ENCODE measurements at regions not wholly inside any gene's neighbourhood (a gene's known extent, or its start where the extent isn't known, plus 50 kb on each side); places are given as distances from the start of the nearest gene placed in this dataset.
"Not testable (repeated sequence)": the region's sequence is repeated elsewhere in the genome, so short reads cannot be mapped to it uniquely, and the experiment has no call there.

DNA sequence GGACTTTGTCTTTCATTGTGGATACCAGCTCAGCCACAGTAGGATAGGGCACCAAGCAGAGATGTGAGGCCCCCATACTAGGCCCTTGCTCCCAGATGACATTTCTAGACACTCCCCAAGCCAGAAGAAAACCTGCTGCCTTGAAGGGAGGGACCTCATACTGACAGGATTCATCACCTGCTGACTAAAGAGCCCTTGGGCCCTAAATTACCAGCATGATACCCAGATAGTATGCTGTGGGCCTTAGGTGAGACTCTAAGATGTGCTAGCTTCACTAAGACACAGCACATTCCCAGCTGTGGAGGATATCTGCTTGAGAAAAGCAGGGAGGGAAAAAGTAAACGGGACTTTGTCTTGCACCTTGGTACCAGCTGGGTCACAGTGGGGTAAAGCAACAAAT lies 324.0 kb downstream of the TBL1XR1 start:
- no peak for TF ChIP-seq POLR2A (IDR thresholded peaks at IDR 0.05; ENCODE audit: low read depth, low read length)
- no peak for DNase-seq (ENCODE audit: insufficient read length, low spot score)
- FAIRE-seq: no peak

DNA sequence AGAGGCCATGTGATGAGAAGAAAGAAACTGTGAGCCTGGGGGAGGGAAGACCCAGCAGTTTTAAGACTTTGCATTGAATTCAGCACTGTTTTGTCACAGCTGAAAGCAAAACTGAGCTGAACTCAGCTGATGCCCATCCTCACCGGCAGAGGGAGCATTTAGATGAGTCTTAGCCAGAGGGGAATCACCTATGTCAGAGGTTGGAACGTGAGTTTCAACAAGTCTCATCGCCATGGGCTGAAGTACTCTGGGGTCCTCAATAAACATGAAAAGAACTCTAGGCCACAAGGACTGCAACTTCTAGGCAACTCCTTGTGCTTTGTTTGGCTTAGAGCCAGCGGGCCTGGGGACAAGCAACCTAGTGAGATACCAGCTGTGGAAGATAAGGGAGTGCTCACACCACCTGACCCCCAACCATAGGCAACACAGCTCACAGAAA lies 324.5 kb downstream of the TBL1XR1 start:
- DNase-seq (ENCODE audit: insufficient read length, low spot score) (no peak), FAIRE-seq (peak; percentile 62)
- no peak for TF ChIP-seq POLR2A (IDR thresholded peaks at IDR 0.05; ENCODE audit: low read depth, low read length)

DNA sequence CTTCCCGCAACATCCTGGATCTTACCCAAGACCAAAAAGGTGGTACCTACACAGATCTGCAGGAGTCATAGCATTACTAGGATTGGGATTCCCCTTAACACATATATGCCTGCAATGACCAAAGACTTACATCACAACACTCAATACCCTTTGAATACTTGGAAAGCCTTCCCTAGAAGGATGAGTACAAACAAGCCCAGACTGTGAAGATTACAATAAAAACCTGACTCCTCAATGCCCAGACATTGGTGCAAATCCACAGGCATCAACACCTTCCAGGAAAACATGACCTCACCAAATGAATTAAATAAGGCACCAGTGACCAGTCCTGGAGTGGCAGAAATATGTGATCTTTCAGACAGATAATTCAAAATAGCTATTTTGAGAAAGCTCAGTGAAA lies 326.8 kb downstream of the TBL1XR1 start:
- FAIRE-seq (no peak), DNase-seq (ENCODE audit: insufficient read length, low spot score) (no peak)
- TF ChIP-seq POLR2A (IDR thresholded peaks at IDR 0.05; ENCODE audit: low read depth, low read length): no peak

DNA sequence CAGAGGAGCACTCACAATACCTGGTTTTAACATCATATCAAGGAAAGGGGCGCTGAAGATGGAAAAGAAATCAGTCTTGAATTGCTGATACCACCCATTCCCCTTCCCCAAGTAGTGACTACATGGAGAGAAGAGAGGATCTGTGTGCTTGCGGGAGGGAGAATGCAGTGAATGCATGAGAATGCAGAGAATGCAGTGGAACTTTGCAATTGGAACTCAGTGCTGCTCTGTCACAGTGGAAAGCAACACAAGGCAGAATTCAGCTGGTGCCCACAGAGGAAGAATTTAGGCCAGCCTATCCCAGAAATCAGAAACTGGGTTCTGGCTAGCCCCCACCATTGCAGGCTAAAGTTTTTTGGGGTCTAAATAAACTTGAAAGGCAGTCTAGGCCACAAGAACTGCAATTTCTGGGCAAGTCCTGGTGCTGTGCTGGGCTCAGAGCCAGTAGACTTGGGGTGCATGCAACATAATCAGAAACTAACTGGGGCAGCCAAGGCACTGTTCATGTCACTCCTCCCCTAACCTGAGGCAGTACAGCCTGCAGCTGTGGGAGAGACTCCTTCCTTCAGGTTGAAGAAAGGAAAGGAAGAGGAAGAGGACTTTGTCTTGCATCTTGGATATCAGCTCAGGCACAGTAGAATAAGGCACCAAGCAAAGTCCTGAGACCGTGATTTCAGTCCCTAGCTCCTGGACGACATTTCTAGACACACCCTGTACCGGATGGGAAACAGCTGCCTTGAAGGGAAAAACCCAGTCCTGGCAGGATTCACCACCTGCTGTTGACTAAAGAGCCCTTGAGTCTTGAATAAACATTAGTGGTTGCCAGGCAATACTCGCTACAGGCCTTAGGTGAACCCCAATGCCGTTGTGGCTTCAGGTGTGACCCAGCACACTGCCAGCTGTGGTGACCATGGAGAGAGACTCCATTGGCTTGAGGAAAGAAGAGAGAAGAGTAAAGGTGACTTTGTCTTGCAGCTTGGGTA lies 329.3 kb downstream of the TBL1XR1 start:
- FAIRE-seq: no peak
- DNase-seq (ENCODE audit: insufficient read length, low spot score): no peak
- no peak for TF ChIP-seq POLR2A (IDR thresholded peaks at IDR 0.05; ENCODE audit: low read depth, low read length)

DNA sequence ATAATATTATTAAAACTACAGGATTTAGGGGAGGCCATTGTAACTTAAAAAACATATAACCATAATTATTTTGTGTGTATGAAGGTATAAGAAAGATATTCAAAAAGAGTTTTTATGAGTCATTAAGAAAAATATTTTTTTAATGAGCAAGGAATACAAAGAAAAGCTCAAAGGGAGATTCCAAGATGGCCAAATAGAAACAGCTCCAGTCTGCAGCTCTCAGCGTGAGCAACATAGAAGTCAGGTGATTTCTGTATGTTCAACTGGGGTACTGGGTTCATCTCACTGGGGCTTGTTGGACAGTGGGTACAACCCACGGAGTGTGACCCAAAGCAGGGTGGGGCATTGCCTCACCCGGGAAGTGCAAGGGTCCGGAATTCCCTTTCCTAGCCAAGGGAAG lies 336.1 kb downstream of the TBL1XR1 start:
- DNase-seq (ENCODE audit: insufficient read length, low spot score): no peak
- TF ChIP-seq POLR2A (IDR thresholded peaks at IDR 0.05; ENCODE audit: low read depth, low read length): no peak
- FAIRE-seq: no peak

DNA sequence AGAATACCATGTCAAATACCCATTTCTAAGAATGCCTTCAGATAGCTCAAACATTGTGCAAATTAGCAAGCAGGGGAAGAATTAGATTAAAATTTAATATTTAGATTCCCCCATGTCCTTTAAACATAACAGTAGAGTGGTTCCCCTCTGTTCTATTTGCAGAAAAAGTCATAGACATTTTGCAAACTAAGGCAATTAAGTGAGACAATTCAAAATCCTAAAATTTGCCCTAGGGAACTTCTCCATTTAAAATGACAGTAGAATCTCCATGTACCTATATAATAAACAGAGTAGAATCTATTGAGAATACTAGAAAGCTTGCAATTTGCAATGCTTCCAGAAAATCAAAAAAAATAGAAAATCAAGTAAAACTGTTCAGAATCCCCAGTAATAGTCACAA lies 340.6 kb downstream of the TBL1XR1 start:
- DNase-seq (ENCODE audit: insufficient read length, low spot score) (no peak), FAIRE-seq (no peak)
- TF ChIP-seq POLR2A (IDR thresholded peaks at IDR 0.05; ENCODE audit: low read depth, low read length): no peak

DNA sequence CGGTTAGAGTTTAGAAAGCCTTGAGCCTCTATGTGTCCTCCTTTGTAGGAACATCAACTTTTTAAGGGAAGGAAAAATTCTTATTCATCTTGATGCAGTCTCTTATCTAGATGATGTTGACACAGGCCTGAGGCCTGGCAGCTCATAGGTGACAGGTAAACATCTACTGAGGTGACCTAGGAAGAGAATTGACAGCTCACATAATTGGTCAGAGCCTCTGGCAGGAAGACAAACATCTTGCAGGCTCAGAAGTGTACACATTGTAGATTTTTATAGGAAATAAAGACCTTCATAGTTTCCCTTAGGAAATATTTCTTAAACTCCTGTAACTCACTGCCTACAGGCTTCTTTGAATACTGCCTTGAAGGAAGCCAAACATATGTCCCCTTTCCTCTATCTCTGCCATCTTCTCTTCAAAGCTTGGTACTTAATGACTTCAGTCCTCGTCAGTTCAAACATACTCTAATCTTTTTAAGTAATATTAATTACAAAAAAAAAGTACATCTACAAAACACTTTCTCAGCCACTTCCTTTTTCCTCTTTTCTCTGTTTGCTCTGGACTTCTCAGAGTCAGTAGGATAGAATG lies 341.3 kb downstream of the TBL1XR1 start:
- FAIRE-seq: no peak
- TF ChIP-seq POLR2A (IDR thresholded peaks at IDR 0.05; ENCODE audit: low read depth, low read length): no peak
- DNase-seq (ENCODE audit: insufficient read length, low spot score): no peak

DNA sequence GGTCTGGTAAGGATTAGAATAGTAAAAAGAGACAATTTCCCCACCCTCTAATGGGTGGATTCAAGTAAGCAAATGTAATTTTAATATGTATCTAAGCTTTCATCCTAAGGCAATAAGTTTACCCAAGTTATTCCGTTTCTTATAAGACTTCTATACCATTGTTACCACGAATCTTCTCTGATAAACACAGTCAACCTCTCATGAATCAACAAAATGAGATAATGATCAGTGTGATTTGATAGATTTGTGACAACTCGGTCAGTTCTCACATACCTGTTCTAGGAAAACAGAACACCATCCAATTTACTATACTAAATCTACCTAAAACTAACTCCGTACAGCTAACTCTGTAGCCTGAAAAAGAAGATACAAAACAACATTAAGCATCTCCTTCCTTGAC lies 342.1 kb downstream of the TBL1XR1 start:
- no peak for DNase-seq (ENCODE audit: insufficient read length, low spot score)
- no peak for FAIRE-seq
- no peak for TF ChIP-seq POLR2A (IDR thresholded peaks at IDR 0.05; ENCODE audit: low read depth, low read length)

DNA sequence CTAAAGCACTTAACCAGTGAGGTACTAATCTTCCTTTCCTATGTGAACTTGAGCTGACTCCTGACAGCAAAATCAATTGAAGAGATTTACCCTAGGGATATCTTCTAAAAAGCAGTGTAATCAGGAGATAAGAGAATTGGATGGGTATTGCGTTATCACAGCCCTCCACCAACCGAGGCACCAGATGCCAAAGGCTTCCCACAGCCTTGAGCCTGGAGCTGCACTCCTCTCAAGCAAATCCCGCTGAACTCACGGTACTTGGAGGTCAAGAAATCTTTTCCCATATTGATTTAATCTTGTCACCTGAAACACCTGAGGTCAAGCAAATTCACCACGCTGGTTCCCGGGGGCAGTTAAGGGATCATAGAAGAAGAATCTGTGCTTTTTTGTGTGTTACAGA lies 346.8 kb downstream of the TBL1XR1 start:
- TF ChIP-seq POLR2A (IDR thresholded peaks at IDR 0.05; ENCODE audit: low read depth, low read length): no peak
- FAIRE-seq (no peak), DNase-seq (ENCODE audit: insufficient read length, low spot score) (no peak)

DNA sequence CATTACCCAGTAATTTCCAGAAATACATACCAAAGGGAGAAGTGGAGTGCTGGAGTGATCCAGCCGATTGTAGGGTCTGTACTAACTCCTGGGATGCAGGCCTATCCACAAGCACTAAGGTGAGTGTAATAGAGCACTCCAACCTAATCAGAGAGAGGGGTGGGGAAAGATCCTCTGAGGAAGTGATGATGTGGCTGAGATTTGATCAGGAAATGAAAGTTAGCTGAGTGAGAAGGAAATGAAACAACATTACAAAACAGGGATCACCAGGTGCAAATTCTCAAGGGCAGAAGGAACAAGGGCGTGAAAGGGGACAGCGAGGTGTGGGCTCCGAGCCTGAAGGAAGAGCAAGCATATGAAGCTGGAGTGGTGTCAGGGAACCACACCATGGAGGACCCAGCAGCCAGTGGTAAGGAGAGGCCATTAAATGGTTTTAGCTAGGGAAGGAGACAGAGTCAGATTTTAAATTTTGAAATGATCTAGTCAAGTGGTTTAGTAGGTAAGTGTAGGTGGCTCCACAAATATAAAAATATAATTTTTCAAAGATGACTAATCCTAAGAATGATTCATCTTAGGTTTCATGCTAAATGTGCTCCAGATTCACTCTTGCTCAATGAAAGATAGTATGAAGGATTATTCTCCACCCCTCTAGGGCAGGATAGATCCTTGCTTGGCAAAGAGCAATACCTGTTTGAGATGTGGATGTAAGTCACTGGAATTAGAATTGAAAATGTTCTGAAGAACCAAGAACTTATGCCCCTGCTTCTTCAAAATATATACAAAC lies 348.7 kb downstream of the TBL1XR1 start:
- TF ChIP-seq POLR2A (IDR thresholded peaks at IDR 0.05; ENCODE audit: low read depth, low read length): no peak
- FAIRE-seq (no peak), DNase-seq (ENCODE audit: insufficient read length, low spot score) (no peak)

DNA sequence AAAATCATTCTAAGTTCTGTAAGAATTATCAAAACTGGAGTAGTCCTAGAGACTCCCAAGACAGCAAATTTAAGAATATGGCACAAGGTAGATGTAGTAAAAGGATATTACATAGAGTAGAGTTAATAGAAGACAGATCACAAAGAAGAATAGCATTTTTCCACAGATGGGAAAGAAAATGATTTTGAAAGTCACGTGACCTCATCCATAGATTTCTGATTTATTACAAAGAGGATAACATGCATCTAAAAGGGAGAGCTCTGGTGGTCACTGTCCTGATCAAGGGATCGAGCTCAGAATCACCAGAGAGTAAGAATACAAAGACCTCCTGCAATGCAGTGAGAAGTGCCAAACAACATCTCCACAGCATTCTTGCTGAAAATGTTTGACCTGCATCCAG lies 354.4 kb downstream of the TBL1XR1 start:
- FAIRE-seq (no peak), DNase-seq (ENCODE audit: insufficient read length, low spot score) (no peak)
- no peak for TF ChIP-seq POLR2A (IDR thresholded peaks at IDR 0.05; ENCODE audit: low read depth, low read length)

DNA sequence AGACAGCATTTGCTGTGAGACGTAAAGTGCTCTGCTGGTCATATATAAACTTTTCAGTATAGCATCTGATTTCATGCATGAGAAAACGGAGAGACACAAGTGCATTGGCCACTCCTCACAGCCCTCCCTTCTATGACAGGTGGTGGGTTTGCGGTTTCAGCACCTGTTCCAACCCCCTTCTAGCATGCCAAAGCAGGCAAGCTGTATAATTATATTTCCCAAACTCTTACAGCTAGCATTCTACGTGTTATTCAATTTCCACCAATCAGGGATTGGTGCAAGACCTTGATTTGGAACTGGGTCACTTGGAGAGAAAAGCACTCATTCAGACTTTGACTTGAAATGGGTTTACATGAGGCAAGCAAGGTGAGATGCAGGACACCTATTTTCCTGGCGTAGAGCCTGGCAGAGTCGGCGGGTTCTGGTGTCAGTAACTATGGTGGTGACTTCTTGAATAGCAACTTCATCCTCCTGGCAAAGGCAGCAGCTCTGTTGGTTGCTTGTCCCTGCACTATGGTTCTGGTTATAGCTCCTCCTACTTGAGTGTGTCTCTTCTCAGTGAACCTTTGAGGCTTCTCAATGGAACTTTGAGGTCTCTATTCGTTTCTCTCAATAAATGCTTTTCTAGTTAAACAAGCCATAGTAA lies 356.5 kb downstream of the TBL1XR1 start:
- no peak for FAIRE-seq
- no peak for TF ChIP-seq POLR2A (IDR thresholded peaks at IDR 0.05; ENCODE audit: low read depth, low read length)
- no peak for DNase-seq (ENCODE audit: insufficient read length, low spot score)

DNA sequence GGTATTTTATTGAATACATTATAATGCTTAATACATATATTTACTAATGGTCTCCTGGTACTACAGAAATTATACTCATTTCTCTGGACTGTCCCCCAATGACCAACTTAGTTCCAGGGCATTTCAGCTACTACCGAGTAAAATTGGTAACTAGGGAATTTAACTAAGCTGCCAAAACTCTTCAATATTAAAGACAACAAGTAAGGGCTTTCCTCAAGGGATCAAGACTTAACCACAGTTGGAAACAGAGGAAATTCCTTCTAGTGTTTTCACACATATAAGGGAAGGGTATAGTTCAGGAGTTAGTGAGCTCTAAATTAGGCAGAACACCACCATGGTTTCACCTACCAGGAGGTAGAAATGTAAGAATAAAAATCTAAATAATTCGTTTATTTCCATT lies 357.4 kb downstream of the TBL1XR1 start:
- DNase-seq (ENCODE audit: insufficient read length, low spot score) (no peak), FAIRE-seq (no peak)
- TF ChIP-seq POLR2A (IDR thresholded peaks at IDR 0.05; ENCODE audit: low read depth, low read length): no peak

DNA sequence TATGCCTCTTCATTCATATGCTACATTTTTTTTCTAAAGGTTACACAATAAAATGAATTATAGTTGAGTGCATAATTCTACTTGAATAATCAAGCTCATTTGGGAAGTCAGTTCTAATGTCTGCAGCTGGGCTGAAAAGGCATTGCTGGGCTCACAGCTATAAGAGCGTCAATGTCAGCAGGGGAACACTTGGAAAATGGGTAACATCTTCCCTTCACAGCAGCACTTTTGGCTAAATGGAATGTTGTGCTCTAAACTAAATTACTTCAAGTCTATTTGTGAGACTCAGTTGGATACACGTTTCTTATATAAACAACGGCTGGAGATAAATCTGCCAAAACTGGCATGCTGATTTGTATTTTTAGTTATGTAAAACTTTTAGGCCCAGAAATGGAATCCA lies 357.8 kb downstream of the TBL1XR1 start:
- no peak for FAIRE-seq
- TF ChIP-seq POLR2A (IDR thresholded peaks at IDR 0.05; ENCODE audit: low read depth, low read length): no peak
- DNase-seq (ENCODE audit: insufficient read length, low spot score): no peak

DNA sequence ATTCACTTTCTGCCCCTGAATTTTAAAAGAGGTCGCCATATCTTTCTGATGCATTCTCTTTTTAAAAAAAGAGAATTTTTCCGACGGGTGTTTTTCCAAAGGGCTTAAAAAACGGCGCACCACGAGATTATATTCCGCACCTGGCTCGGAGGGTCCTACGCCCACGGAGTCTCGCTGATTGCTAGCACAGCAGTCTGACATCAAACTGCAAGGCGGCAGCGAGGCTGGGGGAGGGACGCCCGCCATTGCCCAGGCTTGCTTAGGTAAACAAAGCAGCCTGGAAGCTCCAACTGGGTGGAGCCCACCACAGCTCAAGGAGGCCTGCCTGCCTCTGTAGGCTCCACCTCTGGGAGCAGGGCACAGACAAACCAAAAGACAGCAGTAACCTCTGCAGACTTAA lies 370.0 kb downstream of the TBL1XR1 start:
- not testable (repeated sequence) for FAIRE-seq; DNase-seq (ENCODE audit: insufficient read length, low spot score)

All from H54 (cell line).